DMS153 treated with DMSO at 0.1 percent for 48 hours (cell line): ENCODE measurements at regions not wholly inside any gene's neighbourhood (a gene's known extent, or its start where the extent isn't known, plus 50 kb on each side); places are given as distances from the start of the nearest gene placed in this dataset.
A peak's percentile ranks its signal among the peaks of the same experiment; 100 is the strongest.

Experiments
- DNase-seq: peaks from one replicate; lab custom pipeline; 2025; ENCODE audit not compliant: unreplicated experiment; lab: John Stamatoyannopoulos, UW

DNA sequence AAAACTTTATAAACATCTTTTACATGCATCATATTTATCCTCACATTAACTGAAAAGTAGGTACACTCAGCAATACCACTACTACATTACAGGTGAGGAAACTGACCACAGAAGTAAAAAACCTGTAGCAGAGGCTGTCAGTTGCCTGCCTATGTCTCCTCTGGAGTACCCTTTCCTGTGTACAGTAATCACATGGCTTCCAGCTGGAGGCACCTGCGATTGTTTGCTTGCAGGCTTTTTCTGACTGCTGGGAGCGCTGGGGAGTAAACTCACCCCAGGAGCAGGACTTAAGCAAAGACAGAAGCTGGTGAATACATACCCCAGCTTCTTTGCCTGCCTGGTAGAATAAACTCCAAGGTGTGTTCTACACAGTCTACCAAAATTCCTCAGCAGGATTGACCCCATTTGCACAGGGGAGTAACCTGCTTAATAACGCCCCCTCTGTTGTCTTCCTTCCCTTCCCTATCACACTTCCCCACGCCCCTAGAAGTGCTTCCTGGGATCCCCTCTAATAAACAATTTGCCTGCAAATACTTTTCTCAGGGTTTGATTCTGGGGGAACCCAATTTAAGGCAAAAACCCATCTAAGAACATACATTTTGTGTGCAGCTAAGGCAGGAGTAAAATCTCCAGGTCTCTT, 138.9 kb downstream of the PTH2R start:
- peak; percentile 78 for DNase-seq

DNA sequence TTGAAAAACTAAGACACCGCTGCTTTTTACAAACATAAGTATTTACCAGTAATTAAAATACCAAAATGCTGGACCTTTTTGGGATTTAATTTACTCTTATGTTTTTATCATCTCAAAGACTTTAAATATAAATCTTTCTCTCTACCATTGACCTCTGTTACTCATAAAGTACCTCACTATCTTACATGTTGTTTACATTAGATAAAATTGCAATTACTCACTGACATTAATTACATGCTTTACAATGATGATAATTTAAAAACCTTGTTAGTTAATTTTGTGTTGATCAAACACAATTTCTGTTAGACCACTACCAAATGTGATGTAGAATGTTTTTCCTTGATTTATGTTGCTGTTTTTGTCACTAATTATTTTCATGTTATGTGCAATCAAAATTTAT, 139.5 kb downstream of the PTH2R start:
- DNase-seq = no peak

DNA sequence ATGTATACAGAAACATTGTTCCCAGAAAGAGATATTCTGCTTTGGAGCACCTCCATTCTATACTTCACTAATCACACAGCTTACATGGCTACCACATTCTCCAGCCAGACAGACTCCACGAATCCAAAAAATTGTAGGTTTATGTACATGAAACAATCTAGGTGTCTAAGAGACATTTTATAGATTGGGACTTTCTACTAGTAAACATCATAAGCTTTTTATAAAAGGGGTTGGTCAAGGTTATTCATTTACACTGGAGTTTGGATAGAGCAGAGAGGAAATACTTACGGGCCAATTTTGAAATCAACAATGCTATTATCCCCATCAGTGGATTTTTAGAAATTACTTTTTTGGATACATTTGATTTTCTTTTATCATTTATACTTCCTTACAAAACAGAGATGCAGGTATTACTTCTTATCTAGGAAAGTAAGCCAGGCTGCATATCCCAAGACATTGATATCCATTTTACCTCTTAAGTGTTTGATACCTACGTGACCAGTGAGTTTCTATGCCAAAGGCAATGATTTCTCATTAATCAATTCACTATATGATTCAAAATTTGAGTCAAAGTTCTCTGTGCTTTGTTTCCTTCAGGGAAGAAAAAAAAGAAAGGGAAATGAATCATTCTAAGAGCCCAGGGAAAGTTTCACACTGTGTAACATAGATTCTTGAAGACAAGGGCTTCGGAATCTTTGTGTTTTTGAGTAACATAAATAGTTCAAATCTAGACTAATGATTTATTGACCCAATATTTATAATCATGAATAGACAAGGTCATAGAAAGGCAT, 140.5 kb downstream of the PTH2R start:
- DNase-seq = no peak

DNA sequence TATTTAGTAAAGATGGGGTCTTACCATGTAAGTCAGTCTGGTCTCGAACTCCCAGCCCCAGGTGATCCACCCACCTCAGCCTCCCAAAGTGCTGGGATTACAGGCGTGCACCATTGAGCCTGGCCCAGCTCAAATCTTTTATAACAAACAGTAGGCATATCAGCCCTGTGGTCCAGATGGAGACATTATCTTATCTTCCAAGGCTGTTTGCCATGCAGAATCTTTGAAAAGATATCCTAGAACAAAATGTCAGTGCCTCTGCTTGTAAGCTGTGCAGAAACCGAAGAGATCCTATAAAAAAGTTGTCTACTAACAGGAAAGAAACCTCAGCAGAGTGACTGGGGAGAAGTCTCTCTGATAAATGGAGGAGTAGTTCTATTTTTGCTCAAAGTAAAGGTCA, 142.1 kb downstream of the PTH2R start:
- no peak for DNase-seq

DNA sequence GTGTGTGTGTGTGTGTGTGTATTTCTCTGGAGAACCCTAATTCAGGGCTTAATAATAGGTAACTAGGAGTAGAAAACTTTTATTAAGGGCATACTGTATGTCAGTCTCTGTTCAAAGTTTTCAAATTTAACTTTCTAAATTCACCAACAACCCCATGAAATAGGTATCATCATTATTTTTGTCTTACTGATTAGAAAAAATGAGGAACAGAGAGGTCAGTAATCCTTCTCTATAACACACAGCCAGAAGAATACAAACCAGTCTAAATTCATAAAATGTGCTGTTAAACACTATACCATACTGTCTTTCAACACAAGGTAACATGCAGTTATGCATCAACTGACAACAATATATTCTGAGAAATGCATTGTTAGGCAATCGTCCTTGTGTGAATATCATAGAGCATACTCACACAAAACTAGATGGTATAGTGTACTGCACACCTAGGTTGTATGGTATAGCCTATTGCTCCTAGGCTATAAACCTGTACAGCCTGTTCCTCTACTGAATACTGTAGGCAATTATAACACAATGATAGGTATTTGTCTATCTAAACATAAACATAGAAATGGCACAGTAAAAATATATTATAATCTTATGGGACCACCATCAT, 143.1 kb downstream of the PTH2R start:
- DNase-seq = no peak

DNA sequence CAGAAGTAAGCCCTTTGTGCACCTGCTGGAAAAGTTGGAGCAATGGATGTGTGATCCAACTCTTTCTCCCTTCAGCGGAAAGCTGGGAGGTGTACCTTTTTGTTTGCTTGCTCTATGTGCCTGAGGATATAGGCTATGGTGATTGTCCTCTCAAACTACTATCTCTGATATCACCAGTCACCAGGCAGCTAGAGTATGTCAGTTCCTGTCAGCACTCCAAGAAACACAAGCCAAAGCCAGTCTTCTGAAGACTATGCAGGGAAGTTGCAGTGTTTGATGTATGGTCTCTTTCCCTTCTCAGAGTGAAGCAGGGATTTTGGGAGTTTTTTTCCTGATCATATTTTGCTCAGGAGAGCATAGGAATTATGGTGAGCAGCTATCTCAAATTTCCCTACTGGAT, 146.4 kb downstream of the PTH2R start:
- DNase-seq = no peak

DNA sequence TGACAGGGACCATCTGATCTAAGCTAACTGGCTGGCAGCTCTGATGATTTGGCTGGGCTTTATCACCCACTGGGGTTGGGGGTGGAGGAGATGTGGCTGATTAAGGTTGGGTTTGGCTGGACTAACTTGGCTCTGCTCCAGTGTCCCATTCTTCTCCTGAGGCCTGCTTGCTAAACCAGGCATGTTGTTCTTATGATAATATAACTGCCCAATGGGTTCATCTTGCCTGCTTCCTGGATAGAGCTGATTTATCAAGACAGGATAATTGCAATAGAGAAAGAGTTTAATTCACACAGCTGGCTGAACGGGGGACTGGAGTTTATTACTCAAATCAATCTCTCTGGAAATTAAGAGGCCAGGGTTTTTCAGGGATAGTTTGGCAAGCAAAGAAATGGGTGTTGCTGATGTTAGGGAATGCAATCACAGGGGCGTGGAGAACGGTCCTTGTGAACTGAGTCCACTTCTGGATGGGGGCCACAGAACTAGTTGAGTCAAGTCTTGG, 150.4 kb downstream of the PTH2R start:
- peak; percentile 67 for DNase-seq

DNA sequence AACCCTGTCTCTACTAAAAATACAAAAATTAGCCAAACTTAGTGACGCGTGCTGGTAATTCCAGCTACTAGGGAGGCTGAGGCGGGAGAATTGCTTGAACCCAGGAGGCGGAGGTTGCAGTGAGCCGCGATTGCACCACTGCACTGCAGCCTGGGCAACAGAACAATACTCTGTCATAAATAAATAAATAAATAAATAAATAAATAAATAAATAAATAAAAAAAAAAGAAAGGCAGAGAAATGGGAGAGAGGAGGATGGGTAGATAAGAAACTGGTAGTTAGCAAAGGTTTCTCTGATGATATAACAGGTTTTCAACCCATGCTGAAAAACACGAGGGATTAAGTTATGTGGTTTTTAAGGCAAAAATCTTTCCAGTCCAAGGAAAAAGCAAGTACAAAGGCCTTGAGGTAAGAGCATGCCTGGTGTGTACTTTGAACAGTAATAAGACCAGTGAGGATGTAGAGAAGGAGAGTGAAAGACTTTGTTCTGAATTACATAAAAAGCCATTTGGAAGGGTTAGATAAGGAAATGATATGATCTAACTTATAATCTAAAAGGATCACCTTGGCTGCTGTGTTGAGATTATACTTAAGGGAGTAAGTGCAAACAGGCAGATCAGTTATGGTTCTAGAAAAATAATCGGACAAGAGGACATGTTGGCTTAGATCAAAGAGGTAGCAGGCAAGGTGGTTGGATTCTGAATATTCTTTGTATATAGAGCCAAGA, 159.3 kb downstream of the PTH2R start:
- no peak for DNase-seq

DNA sequence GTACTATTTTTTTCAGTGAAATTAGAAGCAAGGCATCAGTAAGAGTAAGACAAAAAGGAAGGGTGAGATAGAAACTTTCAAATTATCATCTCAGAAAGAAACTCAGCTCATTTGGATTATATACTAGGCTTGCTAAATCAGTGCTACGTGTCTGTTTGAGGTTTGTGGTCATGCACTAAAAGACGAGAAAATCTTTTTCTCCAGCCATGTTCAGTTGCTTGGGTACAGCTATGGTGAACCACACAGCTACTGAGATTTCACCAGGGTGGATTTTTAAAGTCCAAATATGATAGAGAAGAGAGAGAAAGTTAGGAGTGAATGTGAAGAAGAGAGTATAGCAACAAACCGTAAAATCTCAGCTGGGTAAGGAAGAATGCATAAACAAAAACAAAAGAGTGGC, 161.6 kb downstream of the PTH2R start:
- no peak for DNase-seq

DNA sequence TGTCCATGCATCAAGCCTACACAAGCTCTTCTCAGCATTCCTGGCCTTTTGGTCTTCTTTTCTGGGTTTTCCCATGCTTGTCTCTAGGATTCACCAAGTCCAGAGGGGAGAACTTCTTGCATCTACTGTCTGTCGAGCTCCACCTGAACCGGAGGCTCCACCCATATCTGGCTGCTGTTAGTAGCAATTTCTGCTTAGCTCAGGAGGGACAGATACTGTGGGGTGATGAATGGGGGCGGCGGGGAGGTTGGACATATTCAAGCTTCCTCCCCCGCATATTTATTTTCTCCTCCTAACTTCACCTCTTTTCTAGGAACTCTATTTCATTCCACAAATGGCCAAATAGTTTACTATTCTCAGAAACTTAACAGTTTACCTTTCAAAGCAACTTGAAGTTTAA, 163.5 kb downstream of the PTH2R start:
- no peak for DNase-seq

DNA sequence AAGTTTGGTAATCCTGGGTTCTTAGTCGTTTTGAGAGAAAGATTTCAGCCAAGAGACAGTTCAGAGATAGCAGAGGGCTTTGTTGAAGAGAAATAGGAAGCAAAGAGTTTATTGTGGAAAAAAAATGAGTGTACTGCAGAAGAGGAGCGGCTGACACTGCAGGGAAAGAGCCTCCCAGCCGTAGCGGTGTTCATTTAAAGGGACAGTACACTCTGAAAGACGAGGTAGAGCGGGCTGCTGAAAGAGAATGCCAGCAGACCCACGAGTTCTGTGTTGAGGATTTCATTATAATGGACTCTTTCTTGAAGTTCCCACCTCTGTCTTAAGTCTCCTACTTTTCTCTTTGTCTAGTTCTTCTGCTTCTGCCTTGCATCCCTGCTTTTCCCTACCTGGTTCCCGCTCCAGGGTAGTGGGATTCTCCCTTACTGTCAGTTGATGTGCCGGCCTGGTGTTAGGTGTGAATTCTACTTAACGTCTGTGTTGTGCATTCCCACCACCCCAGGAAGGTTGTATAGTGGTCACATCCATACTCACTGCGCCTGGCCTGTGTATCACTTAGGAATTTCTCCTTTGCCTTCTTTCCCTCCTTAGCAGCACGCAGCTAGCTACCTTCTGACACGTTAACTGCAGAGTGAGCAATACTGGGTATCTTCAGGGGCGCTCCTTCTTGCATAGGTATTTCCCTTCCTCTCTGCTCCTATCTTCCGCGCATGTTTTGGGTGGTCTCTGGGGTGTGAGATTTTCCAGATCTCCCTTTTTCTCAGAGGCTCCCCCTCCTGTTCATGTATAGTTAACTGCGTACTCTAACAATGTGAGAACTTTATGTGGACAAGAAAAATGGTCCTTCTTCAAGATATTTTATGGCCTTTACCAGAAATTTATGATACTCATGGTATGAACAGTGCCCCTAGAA, 164.5 kb downstream of the PTH2R start:
- DNase-seq = no peak

DNA sequence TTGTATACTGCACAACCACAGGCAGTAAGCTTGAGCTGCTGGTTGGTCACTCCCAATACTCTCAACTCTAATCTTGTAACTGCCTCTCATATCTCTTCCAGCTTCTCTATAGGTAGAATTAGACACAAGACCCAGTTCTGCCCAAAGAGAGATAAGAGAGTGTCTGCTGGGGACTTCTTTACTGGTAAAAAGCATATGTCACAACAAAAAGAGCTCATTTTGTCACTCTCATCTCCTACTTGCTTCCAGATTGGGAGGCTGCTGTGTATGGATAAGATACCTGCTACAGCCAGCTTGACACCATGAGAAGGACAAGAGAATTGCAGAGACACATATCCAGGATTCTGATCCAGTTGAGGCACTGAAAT, 165.2 kb downstream of the PTH2R start:
- no peak for DNase-seq

DNA sequence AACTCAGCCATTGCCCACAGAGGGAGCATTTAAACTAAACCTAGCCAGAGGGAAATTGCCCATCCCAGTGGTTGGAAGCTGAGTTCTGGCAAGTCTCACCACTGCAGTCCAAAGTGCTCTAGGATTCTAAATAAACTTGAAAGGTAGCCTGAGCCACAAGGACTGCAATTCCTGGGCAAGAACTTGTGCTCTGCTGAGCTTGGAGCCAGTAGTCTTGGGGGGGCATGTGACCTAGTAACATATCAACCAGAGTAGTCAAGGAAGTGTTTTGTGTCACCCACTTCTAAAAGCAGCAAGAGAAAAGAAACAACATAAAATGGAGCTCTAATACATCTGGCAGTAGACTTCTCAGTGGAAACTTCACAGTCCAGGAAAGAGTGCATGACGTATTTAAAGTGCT, 167.0 kb downstream of the PTH2R start:
- DNase-seq = no peak

DNA sequence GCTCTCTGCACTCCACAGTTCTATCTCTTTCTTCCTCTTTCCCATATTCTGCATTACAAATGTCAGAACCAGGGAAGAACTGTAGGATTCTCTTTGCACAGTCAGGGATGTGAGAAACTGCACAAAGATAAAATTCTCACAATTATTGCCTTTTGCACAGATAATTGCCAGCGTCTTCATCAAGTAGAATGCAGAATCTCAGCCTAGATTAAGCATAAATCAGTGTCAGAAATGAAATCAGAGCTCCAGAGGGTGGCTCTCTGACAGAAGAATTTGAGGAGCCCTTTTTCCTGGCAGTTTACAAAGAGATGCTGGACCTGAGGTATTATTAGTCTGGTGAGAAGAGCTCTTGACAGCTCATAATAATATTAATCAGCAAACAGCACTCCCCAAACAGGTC, 173.1 kb downstream of the PTH2R start:
- DNase-seq = peak; percentile 73

DNA sequence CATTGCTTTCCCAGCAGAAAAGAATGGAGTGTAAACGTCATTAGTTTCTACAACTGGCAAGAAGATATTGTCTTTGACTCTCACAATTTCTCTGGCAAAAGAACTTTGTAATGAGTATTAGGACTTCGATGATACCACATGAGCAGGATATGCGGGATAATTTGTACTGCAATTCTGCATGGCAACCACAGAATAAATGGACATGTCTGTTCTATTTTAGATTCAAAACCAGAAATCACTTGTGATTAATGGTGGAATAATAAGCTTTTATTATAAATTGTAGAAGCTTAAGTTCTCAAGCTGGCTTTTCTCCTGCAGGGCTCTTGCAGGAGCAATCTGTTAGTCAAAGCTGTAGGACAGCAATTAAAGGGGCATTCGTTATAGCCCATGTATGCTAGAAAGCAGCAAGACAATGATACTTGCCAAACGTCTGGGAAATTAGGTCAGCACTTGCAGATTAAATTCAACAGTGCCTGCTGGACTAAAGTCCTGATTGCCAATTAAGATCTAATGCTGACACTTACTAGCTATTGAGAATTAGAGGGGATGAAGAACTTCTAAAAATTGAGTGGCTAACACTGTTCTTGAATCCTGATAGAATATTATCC, 177.9 kb downstream of the PTH2R start:
- no peak for DNase-seq

DNA sequence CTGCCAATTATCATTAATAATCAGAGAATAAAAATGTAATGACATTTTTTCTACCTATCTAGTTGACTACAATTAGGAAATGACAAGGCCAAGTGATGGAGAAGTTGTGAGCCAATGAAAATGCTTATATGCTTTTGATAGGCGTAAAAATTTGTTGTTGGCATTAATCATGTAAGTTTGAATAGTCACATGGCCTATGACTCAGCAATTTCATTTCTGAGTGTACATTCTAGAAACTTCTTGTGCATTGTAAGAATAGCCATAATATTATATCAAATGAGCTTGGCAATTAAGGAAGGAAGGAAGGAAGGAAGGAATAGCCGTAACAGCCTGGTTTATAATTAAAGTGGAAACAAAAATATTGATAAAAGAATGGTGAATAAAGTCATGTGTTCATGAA, 179.9 kb downstream of the PTH2R start:
- DNase-seq = no peak

DNA sequence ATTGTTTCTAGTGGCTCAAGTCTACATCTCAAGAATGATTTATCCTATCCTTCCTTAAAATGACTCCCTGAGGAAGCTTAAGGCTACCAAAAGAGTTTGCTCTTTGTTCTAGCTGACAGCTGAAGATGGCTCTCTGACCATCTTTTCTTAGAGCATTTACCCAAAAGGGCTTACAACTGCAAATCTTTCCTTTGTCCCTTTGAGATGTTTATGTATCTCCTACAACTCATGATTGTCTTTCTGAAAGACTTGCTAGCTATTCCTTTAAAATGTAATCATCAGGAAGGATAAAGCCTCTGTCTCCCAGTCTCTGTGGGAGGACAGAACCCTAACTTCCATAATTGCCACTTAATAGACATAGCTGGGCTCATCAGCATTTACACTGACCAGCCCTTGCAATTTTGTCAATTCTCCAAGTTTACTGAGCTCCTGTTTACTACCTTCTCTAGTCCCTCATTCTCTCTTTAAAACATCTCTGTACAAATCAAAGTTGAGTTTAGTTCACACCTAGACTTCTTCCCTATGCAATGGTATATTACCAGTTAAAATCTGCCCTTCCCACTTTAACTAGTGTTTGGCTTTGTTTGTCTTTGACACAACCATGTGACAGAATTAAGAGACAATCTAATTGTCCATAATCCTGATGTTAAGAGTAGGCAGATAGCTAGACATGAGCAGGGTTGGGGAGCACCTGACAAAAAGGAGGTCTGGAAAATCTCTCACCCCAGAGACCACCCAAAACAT, 188.2 kb downstream of the PTH2R start:
- no peak for DNase-seq

DNA sequence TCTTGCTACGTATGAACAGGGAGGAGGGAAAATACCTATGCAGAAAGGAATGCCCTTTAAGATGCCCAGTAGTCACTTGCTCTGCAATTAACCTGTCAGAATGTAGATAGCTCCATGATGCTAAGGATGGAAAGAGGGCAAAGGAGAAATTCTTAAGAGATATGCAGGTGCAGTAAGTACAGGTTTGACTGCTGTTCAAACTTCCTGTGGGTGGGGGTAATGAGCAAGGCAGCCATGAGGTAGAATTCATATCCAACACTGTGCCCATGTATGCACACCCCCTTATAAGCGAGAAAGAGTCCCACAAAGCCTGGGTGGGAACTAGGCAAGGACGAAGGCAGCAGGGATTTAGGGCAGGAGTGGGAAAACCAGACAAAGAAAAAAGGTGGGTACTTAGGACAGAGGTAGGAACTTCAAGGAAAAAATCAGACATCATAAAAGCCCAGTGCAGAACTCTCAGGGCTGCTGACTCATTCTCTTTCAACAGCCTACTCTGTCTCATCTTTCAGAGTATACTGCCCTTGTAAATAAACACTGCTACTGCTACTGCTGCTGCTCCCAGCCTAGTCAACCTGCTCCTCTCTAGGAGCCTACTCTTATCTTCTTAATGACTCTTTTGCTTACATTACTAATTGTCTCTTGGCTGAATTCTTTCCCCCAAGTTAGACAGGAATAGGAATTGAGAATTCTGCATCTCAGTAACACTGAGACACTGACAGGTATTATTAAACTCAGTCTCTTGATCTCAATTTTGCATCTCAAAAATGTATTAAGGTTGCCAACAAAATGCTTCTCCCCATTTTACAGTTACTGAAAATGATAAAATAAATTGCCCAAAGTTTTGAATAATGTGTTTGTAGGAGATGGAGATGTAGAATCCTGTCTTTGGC, 189.0 kb downstream of the PTH2R start:
- peak; percentile 80 for DNase-seq
